IMR-90 (cell line): ENCODE measurements at regions not wholly inside any gene's neighbourhood (a gene's known extent, or its start where the extent isn't known, plus 50 kb on each side); places are given as distances from the start of the nearest gene placed in this dataset.

ENCODE experiments used
- ATAC-seq: fragments of 200-7000 bp; cut with Tn5 transposase; 2 replicates; pipeline ENCODE4 v1.9.1; 2020; ENCODE audit warnings: low read depth, mild to moderate bottlenecking, moderate library complexity
- BruUV-seq: library from RNA; stranded (reverse); fragments of 400-500 nt; replicated peaks from 2 replicates; lab custom pipeline; 2021; lab: Mats Ljungman, UMichigan
- CTCF ChIA-PET: fragments of 300-600 bp; formaldehyde crosslinking; extraction: SDS; loops from one replicate; lab custom pipeline; 2021; ENCODE audit warnings: antibody characterized with exemption; lab: Yijun Ruan, JAX
- POLR2A ChIA-PET: fragments of 300-600 bp; sonication (Branson Sonifier 250); formaldehyde crosslinking; loops from one replicate; lab custom pipeline; 2022; ENCODE audit warnings: antibody characterized with exemption; ENCODE audit not compliant: unreplicated experiment; lab: Charles Lee
- DNase-seq: peaks from one replicate; pipeline ENCODE4 v3.0.0; 2013
- H2AFZ ChIP-seq: replicated peaks from 2 replicates; pipeline ENCODE3; 2013; ENCODE audit warnings: low read length, mild to moderate bottlenecking; ENCODE audit not compliant: poor library complexity
- H2AK5ac ChIP-seq: 2 replicates; pipeline ENCODE4 v1.6.1; 2013; ENCODE audit warnings: low read depth, low read length, inconsistent platforms
- H2AK9ac ChIP-seq: replicated peaks from 2 replicates; pipeline ENCODE3; 2013; ENCODE audit warnings: mild to moderate bottlenecking, low read depth, low read length, moderate library complexity; ENCODE audit not compliant: poor library complexity
- H2BK120ac ChIP-seq: 2 replicates; pipeline ENCODE4 v1.6.1; 2013; ENCODE audit warnings: low read depth, low read length, inconsistent platforms
- H2BK15ac ChIP-seq: 3 replicates; pipeline ENCODE4 v1.6.1; 2013; ENCODE audit warnings: low read depth, low read length, inconsistent platforms
- H2BK20ac ChIP-seq: 2 replicates; pipeline ENCODE4 v1.6.1; 2013; ENCODE audit warnings: low read depth, mild to moderate bottlenecking, inconsistent platforms, low read length, moderate library complexity
- H2BK5ac ChIP-seq: 2 replicates; pipeline ENCODE4 v1.6.1; 2013; ENCODE audit warnings: mild to moderate bottlenecking, low read depth, low read length, inconsistent platforms; ENCODE audit not compliant: poor library complexity, severe bottlenecking
- H3K14ac ChIP-seq: replicated peaks from 2 replicates; pipeline ENCODE4 v1.6.1; 2013; ENCODE audit warnings: low read depth, low read length, inconsistent platforms
- H3K18ac ChIP-seq: 2 replicates; pipeline ENCODE4 v1.6.1; 2013; ENCODE audit warnings: low read depth, low read length, control low read depth
- H3K23ac ChIP-seq: 2 replicates; pipeline ENCODE4 v1.6.1; 2013; ENCODE audit warnings: low read depth, low read length, inconsistent platforms
- H3K27ac ChIP-seq: 2 replicates; pipeline ENCODE4 v1.5.1; 2013; ENCODE audit warnings: mild to moderate bottlenecking, control low read depth, low read length; ENCODE audit not compliant: insufficient read depth
- H3K27me3 ChIP-seq: 2 replicates; pipeline ENCODE4 v1.6.1; 2013; ENCODE audit warnings: low read length; ENCODE audit not compliant: control insufficient read depth, insufficient read depth
- H3K36me3 ChIP-seq: 2 replicates; pipeline ENCODE4 v1.6.1; 2013; ENCODE audit warnings: low read length, mixed read lengths; ENCODE audit not compliant: control insufficient read depth, insufficient read depth
- H3K4ac ChIP-seq: 2 replicates; pipeline ENCODE4 v1.6.1; 2013; ENCODE audit warnings: low read depth, low read length, inconsistent platforms
- H3K4me1 ChIP-seq: 2 replicates; pipeline ENCODE4 v1.6.1; 2013; ENCODE audit warnings: low read length, mixed read lengths; ENCODE audit not compliant: control insufficient read depth, insufficient read depth
- H3K4me2 ChIP-seq: 2 replicates; pipeline ENCODE4 v1.6.1; 2013; ENCODE audit warnings: low read depth, mild to moderate bottlenecking, control low read depth, low read length, moderate library complexity
- H3K4me3 ChIP-seq: 2 replicates; pipeline ENCODE4 v1.5.1; 2013; ENCODE audit warnings: low read depth, mild to moderate bottlenecking, control low read depth, low read length, moderate library complexity; ENCODE audit not compliant: insufficient read depth
- H3K56ac ChIP-seq: 2 replicates; pipeline ENCODE4 v1.6.1; 2013; ENCODE audit warnings: low read length, inconsistent platforms; ENCODE audit not compliant: insufficient read depth; ENCODE audit errors: extremely low read depth
- H3K79me1 ChIP-seq, 2 experiments: 2 replicates each; pipeline ENCODE4 v1.6.1; 2013; ENCODE audit warnings: low read length in 2 of 2, inconsistent platforms in 1 of 2, low read depth in 1 of 2
- H3K9ac ChIP-seq: 2 replicates; pipeline ENCODE4 v1.6.1; 2013; ENCODE audit warnings: low read depth, low read length, control low read depth
- H3K9me1 ChIP-seq: 2 replicates; pipeline ENCODE4 v1.6.1; 2013; ENCODE audit warnings: low read length, inconsistent platforms; ENCODE audit not compliant: insufficient read depth
- H3K9me3 ChIP-seq: 2 replicates; pipeline ENCODE4 v1.6.1; 2013; ENCODE audit warnings: low read length; ENCODE audit not compliant: control insufficient read depth, insufficient read depth
- H4K20me1 ChIP-seq: 2 replicates; pipeline ENCODE4 v1.6.1; 2013; ENCODE audit warnings: low read length, inconsistent platforms; ENCODE audit not compliant: insufficient read depth
- H4K5ac ChIP-seq: 2 replicates; pipeline ENCODE4 v1.6.1; 2013; ENCODE audit warnings: mild to moderate bottlenecking, low read depth, low read length, control low read depth
- H4K8ac ChIP-seq, 2 experiments: 2 replicates each; pipeline ENCODE4 v1.6.1; 2013; ENCODE audit warnings: low read depth in 2 of 2, low read length in 2 of 2, control low read depth in 1 of 2, inconsistent platforms in 1 of 2
- H4K91ac ChIP-seq: 2 replicates; pipeline ENCODE4 v1.6.1; 2013; ENCODE audit warnings: low read depth, low read length, inconsistent platforms; ENCODE audit not compliant: insufficient read depth
- ELK1 ChIP-seq: fragments of 150-350 bp; IDR thresholded peaks from 2 replicates; pipeline ENCODE4 v1.6.1; 2016; ENCODE audit warnings: low read depth, mild to moderate bottlenecking, low read length, moderate library complexity, borderline replicate concordance
- MAZ ChIP-seq: IDR thresholded peaks from 2 replicates; pipeline ENCODE4 v1.6.1; 2012; ENCODE audit warnings: low read depth, mild to moderate bottlenecking, low read length, improper control_type of control experiment, moderate library complexity, borderline replicate concordance
- NFE2L2 ChIP-seq: fragments of 150-350 bp; IDR thresholded peaks from 2 replicates; pipeline ENCODE4 v1.6.1; 2016; ENCODE audit warnings: low read depth, mild to moderate bottlenecking, low read length
- RFX5 ChIP-seq: IDR thresholded peaks from 2 replicates; pipeline ENCODE4 v1.8.0; 2012; ENCODE audit warnings: low read depth, mild to moderate bottlenecking, low read length, moderate library complexity
- SMC3 ChIP-seq: fragments of 150-350 bp; IDR thresholded peaks from 2 replicates; pipeline ENCODE4 v1.6.1; 2016; ENCODE audit warnings: low read depth, mild to moderate bottlenecking, antibody characterized with exemption, low read length, moderate library complexity
- WGBS, 2 experiments: methylation state at CpG; one replicate each; pipeline versions ENCODE4 v1.1.5 to v1.1.7; 2013; ENCODE audit warnings: missing lambda C conversion rate in 2 of 2; ENCODE audit not compliant: insufficient read length in 1 of 2; ENCODE audit errors: extremely low coverage in 2 of 2; 5-methylcytosine and 5-hydroxymethylcytosine counted together
- dilution Hi-C: fragments of 300-500 bp; cut with HindIII; formaldehyde crosslinking; loops from one replicate; pipeline ENCODE4 v1.14.3; 2018; ENCODE audit warnings: low sequenced_read_pairs; ENCODE audit not compliant: unreplicated experiment
- in situ Hi-C: fragments of 300-500 bp; cut with MboI; formaldehyde crosslinking; loops from 3 replicates; pipeline ENCODE4 v1.14.3; 2019; ENCODE audit warnings: low sequenced_read_pairs, inconsistent platforms, mixed read lengths
- intact Hi-C: fragments of 100-400 bp; cut with micrococcal nuclease; formaldehyde crosslinking; loops from 2 replicates; pipeline ENCODE4 v1.10.0; 2022

DNA sequence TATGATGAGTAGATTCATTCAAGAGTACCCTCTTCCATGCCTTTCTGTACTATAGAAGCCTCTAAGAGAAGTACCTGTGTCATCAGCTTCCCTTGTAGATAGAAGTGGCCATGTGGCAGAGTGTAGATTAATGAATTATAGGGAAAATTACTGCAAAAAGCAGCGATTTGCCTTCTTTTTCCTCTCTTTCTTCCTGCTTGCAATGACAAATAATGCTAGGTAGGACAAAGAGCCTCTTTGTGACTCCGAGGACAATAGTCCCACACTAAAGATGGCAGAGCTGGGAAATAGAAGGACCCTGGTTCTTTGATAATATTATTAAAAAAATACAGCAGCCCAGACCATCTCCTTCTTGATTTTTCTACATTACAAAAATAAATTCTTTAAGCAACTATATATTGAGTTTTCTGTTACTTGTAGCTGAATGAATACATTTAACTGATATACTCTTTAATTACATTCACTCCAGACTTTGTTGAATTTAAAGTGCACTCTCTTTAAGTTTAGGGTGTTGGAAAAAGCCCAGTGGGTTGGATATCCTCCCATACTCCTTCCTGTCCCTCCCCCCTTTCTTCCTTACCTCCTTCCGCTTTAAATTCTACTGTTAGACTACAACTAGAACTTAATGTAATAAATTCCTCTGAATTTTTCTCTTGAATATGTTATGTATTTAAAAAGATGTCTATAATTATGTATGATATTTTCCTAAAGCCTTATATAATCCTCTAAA lies 198.2 kb upstream of the APP start:
- no peak overlapping the region for H3K9ac ChIP-seq
- H2BK15ac ChIP-seq = no peak overlapping the region
- H3K4me2 ChIP-seq = no peak overlapping the region
- intact Hi-C loops (no loop called here), in situ Hi-C loops (no loop called here), dilution Hi-C loops (no loop called here)
- no peak overlapping the region for H3K23ac ChIP-seq
- H3K4ac ChIP-seq = no peak overlapping the region
- no peaks in the 10 kb centered on the region for H3K79me1 ChIP-seq
- no peaks in the 10 kb centered on the region for H4K20me1 ChIP-seq
- ATAC-seq = no peak
- ChIA-PET POLR2A (no interaction called here), CTCF (no interaction called here)
- no peaks in the 10 kb centered on the region for H3K27me3 ChIP-seq
- H3K27ac ChIP-seq = no peak overlapping the region
- no peak overlapping the region for H2AK9ac ChIP-seq
- H3K4me3 ChIP-seq = no peak overlapping the region
- no peak overlapping the region for H2AK5ac ChIP-seq
- H3K4me1 ChIP-seq = no peaks in the 10 kb centered on the region
- no peak for TF ChIP-seq SMC3
- TF ChIP-seq ELK1 = no peak
- no peak for TF ChIP-seq RFX5
- TF ChIP-seq MAZ = no peak
- TF ChIP-seq NFE2L2 = no peak
- no peaks in the 10 kb centered on the region for H3K36me3 ChIP-seq
- no peaks in the 10 kb centered on the region for H3K9me3 ChIP-seq
- H2BK5ac ChIP-seq = no peak overlapping the region
- no peak overlapping the region for H3K18ac ChIP-seq
- no peak for DNase-seq
- no peak overlapping the region for H4K91ac ChIP-seq
- no peaks in the 10 kb centered on the region for H3K9me1 ChIP-seq
- no TSS peak for BruUV-seq
- no peak overlapping the region for H3K14ac ChIP-seq
- no CpG with 5 or more reads among the region's 3 CpGs for whole genome bisulfite sequencing, 2 experiments
- H4K8ac ChIP-seq = no peak overlapping the region
- no peak overlapping the region for H2BK120ac ChIP-seq
- H3K56ac ChIP-seq = no peak overlapping the region
- no peak overlapping the region for H2AFZ ChIP-seq
- no peak overlapping the region for H4K5ac ChIP-seq
- no peak overlapping the region for H2BK20ac ChIP-seq
